NCI-H146 treated with DMSO at 0.1 percent for 48 hours (cell line): ENCODE measurements at regions not wholly inside any gene's neighbourhood (a gene's known extent, or its start where the extent isn't known, plus 50 kb on each side); places are given as distances from the start of the nearest gene placed in this dataset.
"Not testable (repeated sequence)": the region's sequence is repeated elsewhere in the genome, so short reads cannot be mapped to it uniquely, and the experiment has no call there.

ENCODE experiments used
- DNase-seq: peaks from one replicate; lab custom pipeline; 2025; ENCODE audit not compliant: unreplicated experiment; lab: John Stamatoyannopoulos, UW

DNA sequence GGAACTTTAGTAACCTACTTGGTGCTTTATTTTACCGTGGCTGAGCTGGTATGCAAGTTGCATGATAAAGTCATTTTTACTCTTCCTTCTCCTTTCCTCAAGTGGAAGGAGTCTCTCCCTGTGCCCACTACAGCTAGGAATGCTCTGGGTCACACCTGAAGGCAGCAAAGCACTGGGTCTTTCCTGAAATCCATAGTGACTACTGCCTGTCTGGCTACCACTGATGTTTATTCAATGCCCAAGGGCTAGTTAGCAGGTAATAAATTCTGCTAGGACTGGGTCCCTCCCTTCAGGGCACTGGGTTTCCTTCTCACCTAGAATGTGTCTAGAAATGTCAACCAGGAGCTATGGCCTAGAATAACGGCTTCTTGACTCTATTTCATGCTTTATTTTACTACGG, 1081.4 kb downstream of the FAT4 start:
- no peak for DNase-seq

DNA sequence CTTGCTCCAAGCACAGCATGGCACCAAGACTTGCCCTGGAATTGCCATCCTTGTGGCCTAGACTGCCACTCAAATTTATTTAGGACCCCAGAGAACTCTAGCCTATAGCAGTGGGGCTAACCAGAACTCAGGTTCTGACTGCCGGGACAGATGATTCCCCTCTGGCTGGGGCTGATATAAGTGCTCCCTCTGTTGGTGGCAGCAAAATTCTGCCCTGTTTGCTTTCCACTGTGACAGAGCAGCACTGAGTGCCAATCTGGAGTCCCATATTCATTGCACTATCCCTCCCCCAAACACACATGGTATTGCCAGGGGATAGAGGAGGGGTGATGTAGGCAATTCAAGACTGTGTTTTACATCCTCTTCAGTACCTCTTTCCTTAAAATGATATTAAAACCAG, 1081.9 kb downstream of the FAT4 start:
- DNase-seq = no peak

DNA sequence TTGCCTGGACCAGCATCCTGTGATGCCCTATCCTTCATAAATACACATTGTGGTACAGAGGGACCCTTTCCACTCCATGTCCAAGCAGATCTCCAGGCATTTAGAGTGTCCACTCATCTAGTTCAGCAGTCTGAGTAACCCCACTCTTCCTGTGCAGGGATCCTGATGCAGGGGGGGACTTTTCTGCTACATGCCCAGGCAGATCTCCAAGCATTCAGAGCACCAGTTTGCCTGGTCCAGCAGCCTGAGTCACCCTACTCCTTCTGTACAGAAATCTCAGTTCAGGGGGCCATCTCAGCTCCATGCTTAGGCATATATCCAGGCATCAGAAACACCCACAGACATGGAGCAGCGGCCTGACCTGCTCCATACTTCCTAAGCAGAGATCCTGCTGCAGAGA, 1089.8 kb downstream of the FAT4 start:
- DNase-seq = no peak

DNA sequence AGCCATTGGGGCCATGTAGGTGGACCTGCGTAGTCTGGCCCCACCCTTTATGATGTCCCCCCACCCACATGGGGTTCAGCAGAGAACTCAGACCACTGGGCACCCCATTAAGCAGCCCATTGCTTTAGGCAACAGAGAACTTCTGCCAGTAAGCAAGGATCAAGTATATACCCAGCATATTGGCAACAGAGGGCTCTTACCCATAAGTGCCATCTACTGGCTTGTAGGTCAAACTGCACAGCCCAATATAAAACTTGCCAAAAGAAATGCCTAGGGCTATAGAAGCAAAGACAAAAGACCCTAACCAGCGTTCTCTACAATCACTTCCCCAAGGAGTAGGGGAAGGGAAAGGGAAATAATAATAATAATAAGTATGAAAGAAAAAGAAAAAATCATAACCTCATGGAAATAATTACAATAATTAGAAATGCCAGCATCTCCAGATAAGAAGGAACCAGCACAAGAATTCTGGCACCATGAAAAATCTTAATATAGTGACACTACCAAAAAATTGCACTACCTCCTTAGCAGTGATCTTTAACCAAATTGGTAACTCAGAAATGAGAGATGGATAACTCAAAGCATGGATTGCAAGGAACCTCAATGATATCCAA, 1090.7 kb downstream of the FAT4 start:
- no peak for DNase-seq

DNA sequence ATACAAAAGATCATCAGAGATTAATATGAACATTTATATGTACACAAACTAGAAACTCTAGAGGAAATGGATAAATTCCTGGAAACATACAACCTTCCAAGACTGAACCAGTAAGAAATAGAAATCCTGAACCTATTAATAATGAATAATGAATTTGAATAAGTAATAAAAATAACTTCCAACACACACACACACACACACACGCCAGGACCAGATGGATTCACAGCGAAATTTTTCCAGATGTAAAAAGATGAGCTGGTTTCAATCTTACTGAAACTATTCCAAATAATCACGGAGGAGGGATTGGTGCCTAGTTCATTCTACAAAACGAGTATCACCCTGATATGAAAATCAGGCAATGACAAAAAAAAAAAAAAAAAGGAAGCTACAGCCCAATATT, 1095.0 kb downstream of the FAT4 start:
- no peak for DNase-seq

DNA sequence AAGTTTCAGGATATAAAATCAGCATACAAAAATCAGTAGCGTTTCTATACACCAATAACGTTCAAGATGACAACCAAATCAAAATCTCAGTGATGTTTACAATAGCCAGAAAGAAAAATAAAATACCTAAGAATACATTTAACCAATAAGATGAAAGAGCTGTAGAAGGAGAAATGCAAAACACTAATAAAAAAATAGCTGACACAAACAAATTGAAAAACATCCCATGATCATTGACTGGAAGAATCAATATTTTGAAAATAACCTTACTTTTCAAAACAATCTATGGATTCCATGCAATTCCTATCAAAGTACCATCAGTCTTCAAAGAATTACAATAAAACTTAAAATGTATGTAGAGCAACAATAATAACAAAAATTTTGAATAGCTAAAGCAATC, 1096.3 kb downstream of the FAT4 start:
- DNase-seq = no peak

DNA sequence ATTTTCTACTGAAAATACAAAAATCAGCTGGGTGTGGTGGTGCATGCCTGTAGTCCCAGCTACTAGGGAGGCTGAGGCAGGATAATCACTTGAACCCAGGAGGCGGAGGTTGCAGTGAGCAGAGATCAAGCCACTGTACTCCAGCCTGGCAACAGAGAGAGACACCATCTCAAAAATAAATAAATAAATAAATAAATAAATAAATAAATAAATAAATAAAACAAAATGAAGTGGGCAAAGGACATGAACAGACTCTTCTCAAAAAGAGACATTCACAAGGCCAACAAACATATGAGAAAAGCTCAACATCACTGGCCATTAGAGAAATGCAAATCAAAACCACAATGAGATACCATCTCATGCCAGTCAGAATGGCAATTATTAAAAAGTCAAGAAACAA, 1097.6 kb downstream of the FAT4 start:
- not testable (repeated sequence) for DNase-seq

DNA sequence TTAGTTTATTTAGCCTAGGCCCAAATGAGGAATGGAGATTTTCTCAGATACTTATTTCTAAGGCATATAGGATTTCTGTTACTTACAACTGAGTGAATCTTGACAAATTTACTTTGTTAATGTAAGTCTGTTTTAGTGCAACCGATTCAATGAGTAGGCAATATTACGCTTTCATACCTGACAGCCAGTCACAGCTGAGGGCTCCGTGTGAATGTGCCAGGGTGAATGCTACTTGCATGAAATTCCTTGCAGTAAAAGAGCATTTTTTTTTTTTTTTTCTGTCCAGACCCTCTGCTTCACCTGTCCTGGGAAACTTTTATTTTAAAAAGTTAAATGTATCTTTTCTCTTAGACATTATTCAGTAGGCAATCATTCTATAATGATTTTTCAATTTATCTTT, 1100.0 kb downstream of the FAT4 start:
- no peak for DNase-seq

DNA sequence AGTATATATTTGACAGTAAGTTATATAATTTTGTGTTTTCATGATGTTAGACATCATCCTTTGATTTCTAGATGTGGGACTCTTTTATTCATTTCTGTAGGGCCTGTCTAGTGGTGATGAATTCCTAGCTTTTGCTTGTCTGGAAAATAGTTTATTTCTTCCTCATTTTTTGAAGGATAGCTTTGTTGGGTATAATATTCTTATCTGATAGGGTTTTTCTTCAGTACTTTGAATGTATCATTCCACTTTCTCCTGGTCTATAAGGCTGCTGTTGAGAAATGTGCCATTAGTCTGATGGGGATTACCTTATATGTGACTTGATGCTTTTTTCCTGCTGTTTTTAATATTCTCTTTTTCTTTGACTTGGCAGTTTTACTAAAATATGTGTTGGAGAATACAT, 1104.5 kb downstream of the FAT4 start:
- no peak for DNase-seq

DNA sequence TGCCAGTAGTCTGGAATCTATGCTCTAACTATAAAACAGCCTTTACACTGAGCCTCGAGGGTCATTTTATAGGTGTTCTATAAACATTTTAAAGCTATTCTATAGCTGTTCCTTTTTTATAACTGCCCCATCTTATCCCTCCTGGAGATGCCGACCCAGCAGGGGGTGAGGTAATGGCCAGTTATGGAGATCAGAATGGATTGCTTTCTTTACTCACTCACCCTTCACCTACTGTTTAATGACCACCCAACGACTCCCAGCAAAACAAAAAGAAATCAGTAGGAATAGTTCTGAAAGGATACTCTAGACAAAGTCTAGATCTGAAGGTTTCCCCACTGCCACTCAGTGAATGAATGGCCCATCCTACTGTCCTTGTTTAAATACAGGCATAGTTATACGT, 1113.1 kb downstream of the FAT4 start:
- no peak for DNase-seq

DNA sequence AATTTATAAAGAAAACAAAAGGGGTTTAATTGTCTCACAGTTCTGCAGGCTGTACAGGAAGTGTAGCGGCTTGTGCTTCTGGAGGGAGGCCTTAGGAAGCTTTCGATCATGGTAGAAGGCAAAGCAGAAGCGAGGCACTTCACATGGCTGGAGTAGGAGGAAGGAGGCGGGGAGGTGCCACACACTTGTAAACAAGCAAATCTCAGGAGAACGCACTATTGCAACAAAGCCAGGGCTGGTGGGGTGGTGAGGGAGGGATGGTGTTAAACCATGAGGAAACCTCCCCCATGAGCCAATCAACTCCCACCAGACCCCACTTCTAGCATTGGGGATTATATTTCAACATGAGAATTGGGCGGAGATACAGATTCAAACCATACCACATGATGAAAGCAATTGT, 1116.3 kb downstream of the FAT4 start:
- DNase-seq = no peak

DNA sequence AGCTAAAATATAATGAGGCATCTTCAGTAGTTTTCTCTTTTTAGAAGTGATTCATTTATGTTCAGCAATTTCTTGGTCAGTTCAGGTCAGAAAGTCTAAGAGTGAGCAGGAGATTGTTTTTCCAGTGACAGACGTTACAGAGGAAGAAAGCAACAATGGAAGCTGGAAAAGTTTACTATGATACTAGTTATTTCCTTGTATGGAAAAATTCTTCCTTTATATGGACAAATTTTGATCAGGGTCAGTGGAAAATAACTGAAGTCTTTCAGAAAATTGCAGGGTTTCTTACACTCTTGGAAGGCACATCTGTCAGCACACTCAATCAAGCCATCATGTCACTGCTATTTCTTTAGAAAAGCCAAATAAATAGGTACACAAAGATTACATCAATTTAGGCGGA, 1120.7 kb downstream of the FAT4 start:
- DNase-seq = no peak

DNA sequence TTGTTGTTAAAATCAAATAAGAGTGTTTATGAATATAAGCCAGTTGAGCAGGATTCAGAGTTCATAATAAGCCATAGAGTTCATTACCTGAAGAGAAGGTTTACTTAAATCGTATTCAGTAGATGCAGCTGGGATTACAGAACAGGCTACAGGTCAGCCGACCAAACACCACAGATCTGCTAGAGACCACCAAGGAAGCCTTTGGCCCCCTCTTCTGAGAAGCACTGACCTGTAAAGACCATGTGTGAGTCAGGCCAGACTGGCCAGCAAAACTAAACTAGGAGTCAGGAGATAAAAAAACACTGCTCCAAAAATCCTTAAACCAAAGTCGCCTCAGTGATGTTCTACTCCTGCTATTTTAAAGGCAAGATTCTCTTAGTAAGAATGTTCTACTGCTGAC, 1125.5 kb downstream of the FAT4 start:
- DNase-seq = no peak

DNA sequence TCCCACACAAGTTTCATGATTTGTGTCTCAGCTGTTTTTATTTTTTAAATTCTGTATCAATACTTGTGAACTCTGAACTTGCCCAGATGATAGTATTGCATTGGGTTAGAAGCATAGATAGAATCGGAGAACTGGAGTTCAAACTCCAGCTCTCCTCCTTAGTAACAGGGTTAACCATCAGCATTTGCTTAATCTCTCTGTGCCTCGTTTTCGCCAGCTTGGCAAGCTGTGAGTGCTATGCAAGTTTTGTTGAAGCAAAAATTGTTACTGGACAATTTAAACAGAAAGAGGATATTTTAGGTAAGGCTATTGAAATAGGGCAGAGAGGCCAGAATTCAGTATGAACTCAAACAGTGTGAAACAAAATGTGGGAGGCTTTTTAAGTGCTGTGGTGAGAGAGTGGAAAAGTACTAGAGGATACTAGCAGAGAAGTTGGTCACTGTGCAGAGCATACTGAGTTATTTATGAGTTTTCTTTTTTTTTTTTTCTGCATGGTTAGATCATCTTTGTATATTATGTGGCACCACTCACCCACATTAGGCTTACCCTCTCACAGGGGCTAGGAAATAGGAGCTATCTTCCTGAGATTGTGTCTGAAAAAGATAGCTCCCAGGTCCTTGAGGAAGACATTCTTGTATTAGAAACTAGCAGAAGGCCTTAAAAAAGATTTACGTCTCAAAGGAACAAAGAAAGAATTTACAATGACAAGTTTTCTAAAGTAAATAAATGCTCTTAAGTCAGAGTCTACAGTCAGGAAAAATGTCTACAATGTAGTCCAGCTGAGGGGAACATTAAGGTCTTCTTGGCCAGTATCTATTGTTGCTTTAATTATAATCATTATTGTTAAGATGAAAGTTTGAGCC, 1126.6 kb downstream of the FAT4 start:
- no peak for DNase-seq

DNA sequence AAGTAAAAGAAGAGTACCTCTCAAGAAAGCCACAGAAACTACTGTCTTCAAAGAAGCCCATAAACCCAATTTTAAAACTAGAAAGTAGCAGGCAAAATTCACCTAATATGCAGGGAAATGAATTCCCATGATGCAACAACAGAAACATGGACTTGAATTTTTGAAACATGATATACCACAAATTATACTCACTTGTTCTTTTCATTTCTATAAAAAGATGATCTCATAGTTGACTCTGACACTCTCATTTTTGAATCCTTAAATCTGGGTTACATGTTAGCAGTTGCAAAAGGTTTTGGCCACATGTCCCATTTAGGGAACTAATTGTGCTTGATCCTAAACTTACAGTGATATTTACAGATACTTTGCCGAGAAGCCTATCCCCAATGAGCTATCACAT, 1130.8 kb downstream of the FAT4 start:
- DNase-seq = no peak

DNA sequence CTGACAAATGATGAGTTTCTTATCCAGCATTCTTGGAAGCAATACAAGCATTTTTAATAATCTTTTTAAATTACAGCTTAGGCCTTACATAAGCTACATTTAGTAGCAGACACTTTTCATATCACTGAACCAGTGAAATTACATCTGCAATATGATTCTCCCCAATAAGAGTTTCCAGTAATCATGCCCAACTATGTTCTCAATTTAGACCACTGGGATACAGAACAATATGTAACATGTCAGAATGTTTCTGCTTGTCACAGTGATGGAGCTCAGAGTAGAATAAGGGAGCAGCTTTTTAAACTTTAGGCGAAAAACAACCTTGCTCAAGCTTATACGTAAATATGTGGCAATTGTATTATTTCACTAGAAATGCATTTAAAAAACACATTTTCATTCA, 1132.2 kb downstream of the FAT4 start:
- no peak for DNase-seq

DNA sequence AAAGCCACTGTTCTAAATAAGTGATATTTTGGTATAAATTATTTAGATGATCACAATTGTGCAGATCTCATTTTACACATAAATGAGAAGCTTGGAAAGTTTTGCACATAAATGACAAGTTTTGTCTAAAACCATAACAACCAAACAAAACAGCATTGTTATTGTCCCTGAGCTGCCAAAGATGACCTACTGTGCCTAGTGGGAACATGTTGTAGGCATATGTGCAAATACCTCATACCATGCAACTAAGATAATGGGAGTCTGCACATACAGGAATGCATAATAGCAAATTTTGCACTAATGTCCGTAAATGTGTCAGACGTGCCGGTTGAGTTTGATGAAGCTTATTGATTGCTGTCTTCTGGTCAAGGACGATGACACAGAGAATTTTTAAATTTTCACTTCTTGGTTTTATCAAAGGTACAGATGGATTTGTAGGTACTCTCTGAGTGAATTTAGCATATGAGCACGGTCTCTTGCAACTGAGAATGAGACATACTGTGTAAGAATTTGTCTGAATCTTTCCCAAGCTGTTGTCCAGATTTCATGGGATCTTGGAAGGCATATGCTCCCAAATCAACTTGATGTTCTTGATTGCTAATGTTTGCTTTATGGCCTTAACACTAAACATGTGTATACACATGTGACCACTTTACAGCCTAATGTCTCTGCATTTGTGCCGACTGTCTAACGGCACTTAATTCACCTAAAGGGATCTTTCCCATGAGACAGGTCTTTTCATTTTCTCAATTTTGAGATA, 1133.5 kb downstream of the FAT4 start:
- no peak for DNase-seq

DNA sequence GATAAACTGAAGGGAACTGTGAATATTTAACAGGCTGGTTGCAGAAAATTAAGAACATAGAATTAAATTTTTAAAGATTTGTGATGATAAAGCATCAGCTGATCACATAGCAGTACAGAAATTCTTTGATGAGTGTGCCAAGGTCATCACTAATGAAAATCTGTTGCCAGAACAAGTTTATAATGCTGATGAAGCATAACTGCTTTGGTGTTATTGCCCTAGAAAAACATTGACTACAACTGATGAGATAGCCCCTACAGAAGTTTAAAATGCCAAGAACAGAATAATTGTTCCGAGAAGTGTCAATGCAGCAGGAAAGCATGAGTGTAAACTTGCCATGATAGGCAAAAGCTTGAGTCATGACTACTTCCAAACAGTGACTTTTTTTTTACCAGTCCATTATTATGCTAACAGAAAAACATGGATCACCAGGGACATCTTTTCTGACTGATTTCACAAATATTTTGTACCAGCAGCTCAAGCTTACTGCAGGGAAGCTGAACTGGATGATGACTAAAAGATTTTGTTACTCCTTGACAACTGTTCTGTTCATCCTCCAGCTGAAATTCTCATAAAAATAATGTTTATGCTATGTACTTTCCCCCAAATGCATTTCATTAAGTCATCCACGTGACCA, 1136.6 kb downstream of the FAT4 start:
- no peak for DNase-seq

DNA sequence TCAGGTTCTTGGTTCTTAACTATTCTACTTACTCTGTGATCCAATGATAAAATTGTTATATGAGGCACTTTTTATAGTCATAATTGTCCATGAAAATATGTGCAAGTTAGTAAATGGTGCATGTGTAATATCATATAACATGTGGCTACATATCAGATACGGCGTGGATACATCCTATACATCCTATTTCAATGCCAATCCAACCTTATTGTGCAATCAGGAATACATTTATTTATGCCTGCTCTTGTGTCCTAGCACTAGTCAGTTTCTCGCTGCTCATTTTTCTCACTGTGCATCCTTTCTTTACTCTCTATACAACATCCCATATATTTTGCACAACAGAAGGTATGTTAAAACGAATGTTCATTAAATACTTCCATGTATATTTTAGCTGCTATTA, 1141.1 kb downstream of the FAT4 start:
- no peak for DNase-seq

DNA sequence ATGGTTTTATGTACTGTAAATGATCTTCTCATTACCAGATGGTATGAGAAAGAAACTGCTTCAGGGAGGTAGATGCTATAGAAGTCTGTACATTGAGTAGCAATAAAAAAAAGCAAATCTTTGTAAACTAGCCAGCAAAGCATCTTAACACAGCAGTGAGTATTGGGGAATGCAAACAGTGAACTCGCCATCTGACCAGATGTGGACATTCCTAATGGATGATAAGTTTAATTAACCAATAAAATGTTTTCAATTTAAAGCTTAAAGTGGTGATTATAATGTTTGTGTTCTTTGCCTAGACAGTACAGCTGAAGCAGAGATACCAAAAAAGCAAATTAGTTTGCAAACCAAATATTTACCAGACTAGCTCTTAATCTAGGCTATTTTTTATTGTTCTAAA, 1144.2 kb downstream of the FAT4 start:
- DNase-seq = no peak

DNA sequence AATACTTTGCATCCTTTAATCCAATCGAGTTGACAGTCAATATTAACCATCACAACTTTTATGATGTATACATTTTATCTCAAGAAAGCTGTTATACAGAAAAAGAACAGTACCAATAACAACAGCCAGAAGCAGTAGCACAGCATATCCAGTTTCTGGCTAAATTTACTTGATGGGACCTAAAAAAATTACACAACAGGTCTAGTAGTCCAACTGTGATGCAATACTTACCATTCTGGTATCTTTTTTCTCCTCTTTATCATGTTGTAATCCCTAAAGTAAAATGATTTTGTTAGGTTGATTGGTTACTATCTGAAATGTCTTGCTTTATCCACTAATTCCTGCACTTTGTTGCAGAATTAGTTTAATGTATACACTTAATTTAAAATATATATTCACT, 1150.6 kb downstream of the FAT4 start:
- DNase-seq = no peak

DNA sequence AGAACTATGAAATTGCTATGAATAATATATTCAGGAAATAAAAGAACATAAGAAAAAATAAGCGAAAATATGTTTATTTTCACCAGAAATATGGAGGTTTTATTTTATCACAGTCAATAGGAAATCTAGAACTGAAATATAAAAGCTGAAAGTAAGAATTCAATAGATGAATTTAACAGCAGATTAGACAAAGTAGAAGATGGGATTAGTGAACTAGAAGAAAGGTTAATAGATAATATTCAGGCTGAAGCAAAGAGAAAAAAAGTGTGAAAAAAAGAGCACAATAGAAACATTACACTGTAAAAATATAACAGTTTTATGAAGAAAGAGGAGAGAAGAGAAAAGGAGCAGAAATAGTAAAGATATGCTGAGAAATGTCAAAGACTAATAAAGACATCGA, 1152.1 kb downstream of the FAT4 start:
- DNase-seq = no peak
